GM20000 (cell line): ENCODE measurements at regions not wholly inside any gene's neighbourhood (a gene's known extent, or its start where the extent isn't known, plus 50 kb on each side); places are given as distances from the start of the nearest gene placed in this dataset.
"Not testable (repeated sequence)": the region's sequence is repeated elsewhere in the genome, so short reads cannot be mapped to it uniquely, and the experiment has no call there.

ENCODE experiments used
- DNase-seq: peaks from one replicate; pipeline ENCODE4 v3.0.0; 2012; ENCODE audit warnings: low spot score
- TF ChIP-seq, protein P1 (sequence below): IDR thresholded peaks from 2 replicates; pipeline ENCODE4 v1.5.1; 2012; ENCODE audit warnings: mild to moderate bottlenecking, control low read depth; ENCODE audit errors: extremely low read depth, missing control alignments

DNA sequence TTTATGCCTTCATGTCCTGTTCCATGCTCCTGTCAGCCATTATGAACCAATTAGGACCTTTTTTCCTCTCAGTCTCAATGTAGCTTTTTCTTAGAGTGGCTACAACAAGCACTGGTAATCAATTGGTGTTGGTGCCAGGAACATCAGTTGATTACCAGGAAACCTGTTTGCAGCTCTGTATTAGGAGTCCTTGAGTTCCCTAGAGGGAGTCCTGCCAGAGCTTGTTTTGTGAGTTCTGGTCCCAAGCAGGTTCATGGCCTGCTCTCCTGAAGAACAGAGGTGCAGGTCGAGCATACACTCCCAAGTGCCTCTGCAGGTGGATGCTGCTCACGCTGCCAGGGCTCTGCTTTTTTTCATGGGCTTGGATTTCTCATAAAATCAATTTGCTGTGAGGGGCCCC lies 137.9 kb upstream of the PRR23C start:
- TF ChIP-seq, protein P1, sequence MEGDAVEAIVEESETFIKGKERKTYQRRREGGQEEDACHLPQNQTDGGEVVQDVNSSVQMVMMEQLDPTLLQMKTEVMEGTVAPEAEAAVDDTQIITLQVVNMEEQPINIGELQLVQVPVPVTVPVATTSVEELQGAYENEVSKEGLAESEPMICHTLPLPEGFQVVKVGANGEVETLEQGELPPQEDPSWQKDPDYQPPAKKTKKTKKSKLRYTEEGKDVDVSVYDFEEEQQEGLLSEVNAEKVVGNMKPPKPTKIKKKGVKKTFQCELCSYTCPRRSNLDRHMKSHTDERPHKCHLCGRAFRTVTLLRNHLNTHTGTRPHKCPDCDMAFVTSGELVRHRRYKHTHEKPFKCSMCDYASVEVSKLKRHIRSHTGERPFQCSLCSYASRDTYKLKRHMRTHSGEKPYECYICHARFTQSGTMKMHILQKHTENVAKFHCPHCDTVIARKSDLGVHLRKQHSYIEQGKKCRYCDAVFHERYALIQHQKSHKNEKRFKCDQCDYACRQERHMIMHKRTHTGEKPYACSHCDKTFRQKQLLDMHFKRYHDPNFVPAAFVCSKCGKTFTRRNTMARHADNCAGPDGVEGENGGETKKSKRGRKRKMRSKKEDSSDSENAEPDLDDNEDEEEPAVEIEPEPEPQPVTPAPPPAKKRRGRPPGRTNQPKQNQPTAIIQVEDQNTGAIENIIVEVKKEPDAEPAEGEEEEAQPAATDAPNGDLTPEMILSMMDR, result no peak
- DNase-seq, result no peak

DNA sequence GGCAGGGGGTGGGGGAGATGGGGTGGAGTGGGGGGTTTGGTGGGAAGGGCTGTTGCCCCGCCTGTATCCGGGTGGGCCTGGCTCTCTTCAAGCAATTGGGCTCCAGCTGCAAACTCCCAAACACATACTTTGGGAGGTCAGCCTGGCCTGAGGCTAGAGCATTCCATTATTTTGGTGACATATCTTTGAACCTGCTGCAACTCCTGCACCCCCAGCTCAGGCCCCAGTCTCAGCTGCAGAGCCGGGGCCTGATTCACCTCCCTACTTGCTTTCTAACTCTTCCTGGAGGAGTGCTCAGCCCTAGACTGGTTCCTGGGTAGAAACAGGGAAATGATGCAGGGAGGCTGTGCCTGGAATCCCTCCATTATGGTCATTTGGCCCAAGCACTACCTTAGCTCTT lies 140.8 kb upstream of the PRR23C start:
- no peak for DNase-seq
- TF ChIP-seq, protein P1, result no peak

DNA sequence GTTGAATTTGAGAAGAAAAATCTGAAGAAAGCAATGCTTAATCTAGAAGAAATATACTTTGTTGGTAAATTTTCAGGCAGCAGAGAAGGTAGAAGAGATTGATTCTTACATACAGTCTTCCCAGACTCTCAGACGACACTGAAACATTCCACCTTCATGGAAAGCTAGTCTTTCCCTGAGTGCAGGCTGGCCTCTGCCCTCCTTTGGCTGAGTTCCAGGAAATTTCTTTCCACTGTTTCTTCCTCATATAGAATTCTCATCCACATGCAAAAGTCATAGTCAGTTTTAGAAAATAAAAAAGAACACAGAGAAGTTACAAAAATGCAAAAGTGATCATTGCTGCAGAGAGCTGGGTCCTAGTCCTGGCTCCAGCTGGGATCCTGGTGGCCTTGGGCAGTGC lies 142.5 kb upstream of the PRR23C start:
- DNase-seq, result no peak
- TF ChIP-seq, protein P1, result no peak

DNA sequence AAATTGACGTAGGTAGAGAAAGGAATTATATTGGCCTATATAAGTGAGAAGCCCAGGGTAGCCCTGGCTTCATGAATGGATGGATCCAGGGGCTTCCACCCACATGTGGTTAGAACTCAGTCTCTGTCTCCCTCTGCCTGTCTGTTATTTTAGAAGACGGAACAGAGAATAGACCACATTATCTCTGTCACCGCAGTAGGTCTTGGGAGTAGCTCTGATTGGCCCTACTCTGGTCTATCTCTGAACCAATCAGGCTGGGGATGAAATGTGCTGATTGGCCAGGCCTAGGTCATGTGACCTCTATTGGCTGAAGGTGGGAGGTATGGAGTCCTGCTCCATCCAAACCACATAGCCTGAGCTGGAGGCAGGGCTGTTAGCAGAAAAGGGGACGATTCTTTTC lies 143.0 kb upstream of the PRR23C start:
- TF ChIP-seq, protein P1, result no peak
- no peak for DNase-seq

DNA sequence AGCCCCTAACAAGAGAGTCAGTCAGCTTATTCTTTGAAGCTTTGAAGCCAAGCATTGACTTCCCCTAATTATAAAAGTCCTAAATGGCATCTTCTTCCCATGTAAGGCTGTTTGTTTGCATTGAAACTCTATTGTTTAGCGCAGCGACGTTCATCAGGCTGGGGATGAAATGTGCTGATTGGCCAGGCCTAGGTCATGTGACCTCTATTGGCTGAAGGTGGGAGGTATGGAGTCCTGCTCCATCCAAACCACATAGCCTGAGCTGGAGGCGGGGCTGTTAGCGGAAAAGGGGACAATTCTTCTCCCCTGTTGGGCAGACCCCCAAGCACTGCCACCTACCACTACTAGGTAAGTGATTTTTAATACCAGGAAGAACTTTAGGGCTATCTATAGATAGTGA lies 145.3 kb upstream of the PRR23C start:
- TF ChIP-seq, protein P1, result no peak
- no peak for DNase-seq

DNA sequence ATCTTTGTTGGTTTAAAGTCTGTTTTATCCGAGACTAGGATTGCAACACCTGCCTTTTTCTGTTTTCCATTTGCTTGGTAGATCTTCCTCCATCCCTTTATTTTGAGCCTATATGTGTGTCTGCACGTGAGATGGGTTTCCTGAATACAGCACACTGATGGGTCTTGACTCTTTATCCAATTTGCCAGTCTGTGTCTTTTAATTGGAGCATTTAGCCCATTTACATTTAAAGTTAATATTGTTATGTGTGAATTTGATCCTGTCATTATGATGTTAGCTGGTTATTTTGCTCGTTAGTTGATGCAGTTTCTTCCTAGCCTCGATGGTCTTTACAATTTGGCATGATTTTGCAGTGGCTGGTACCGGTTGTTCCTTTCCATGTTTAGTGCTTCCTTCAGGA lies 149.4 kb upstream of the MRPS22 start:
- DNase-seq, result not testable (repeated sequence)

DNA sequence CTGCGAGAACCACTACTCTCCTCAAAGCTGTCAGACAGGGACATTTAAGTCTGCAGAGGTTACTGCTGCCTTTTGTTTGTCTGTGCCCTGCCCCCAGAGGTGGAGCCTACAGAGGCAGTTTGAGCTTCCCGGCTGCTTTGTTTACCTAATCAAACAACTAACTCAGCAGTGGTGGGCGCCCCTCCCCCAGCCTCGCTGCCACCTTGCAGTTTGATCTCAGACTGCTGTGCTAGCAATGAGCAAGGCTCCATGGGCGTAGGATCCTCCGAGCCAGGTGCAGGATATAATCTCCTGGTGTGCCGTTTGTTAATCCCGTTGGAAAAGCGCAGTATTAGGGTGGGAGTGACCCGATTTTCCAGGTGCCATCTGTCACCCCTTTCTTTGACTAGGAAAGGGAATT lies 147.7 kb upstream of the MRPS22 start:
- not testable (repeated sequence) for DNase-seq

DNA sequence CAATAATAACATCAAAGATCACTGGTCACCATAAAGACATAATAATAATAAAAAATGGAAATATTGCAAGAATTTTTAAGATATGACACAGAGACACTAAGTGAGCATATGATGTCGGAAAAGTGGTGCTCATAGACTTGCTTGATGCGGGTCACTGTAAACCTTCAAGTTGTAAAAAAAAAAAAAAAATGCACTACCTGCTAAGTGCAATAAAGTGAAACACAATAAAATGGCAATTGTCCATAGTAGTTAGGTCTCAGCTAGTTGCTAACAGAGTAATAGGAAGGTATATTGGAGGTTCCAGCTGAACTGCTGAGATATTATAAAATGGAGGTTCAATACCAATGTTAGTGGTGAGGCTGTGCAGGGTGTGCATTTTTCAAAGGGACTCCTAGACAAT lies 146.6 kb upstream of the MRPS22 start:
- TF ChIP-seq, protein P1, result no peak
- DNase-seq, result no peak

DNA sequence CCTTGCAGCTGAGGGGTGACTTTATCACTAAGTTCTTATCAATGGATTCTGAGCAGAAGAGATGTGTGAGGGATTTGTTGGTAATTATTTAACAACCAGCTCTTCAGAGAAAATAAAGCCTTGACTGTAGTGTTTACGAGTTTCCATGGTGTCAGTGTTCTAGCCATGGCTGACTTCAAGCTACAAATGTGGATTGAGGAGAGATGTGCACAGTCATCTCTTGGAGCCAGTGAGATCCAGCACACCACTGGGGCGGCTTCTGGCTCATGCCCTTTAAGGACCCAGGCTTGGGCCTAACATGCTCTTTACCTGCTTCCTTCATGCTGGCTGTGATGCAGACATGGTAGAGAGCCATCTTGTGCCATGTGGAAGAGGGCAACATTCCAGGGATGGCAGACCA lies 145.6 kb upstream of the MRPS22 start:
- TF ChIP-seq, protein P1, result no peak
- no peak for DNase-seq
